ENCODE measurements at regions not wholly inside any gene's neighbourhood (a gene's known extent, or its start where the extent isn't known, plus 50 kb on each side); places are given as distances from the start of the nearest gene placed in this dataset.

DNA sequence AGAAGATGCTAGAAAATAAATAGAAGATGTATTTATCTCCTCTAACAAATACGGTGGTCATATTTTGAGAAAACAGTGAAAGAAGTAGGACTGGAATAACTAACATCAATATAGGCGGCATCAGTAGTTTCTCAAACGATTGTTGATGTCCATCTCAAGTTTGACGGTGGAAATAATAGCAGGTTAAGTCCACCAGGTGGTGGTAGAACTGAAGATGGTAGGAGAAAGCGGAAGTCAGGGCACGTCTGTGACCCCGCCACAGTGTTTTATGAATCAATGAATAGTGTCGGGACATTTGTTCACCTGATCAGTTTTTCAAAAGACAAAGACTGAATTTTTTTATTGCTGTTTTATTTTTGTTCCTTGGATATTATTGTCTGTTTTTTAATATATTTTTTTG lies 706.4 kb upstream of the SLC10A2 start:
- no peak overlapping the region for H3K27ac Mint-ChIP-seq
- no peak overlapping the region for H3K4me3 Mint-ChIP-seq
- peaks cover 8% of the 10 kb centered on the region for H3K36me3 Mint-ChIP-seq
- peaks cover 39% of the 10 kb centered on the region for H3K9me3 Mint-ChIP-seq
- peak; percentile 14 for TF ChIP-seq CTCF (IDR thresholded peaks at IDR 0.05; ENCODE audit: unreplicated experiment)
- no peaks in the 10 kb centered on the region for H3K27me3 Mint-ChIP-seq (ENCODE audit: low read depth)
- no peaks in the 10 kb centered on the region for H3K4me1 Mint-ChIP-seq
- DNase-seq (ENCODE audit: low spot score in 2 of 2, unreplicated experiment in 2 of 2) = no peak

DNA sequence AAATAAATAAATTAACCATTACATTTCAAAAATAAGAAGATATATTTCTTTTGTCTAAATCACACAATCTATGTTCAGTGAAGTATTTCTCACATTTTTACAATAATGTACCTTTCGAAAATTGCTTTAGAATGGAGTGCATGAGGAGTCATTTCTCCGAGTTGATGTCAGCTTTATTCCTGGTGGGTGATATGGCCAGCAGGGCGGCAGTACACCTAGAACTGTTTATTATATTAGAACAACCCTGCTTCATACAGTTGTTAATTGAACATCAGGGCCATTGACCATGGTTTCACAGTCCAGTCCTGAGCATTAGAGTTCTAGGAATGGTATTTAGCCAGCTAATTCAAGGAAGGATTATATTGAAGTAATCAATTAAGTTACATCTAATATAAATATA lies 696.3 kb upstream of the SLC10A2 start:
- peak; percentile 27 for TF ChIP-seq CTCF (IDR thresholded peaks at IDR 0.05; ENCODE audit: unreplicated experiment)
- peaks cover 5% of the 10 kb centered on the region for H3K4me1 Mint-ChIP-seq
- no peak overlapping the region for H3K4me3 Mint-ChIP-seq
- no peak overlapping the region for H3K27ac Mint-ChIP-seq
- H3K9me3 Mint-ChIP-seq = peaks cover 5% of the 10 kb centered on the region
- no peaks in the 10 kb centered on the region for H3K27me3 Mint-ChIP-seq (ENCODE audit: low read depth)
- no peaks in the 10 kb centered on the region for H3K36me3 Mint-ChIP-seq
- no peak for DNase-seq (ENCODE audit: low spot score in 2 of 2, unreplicated experiment in 2 of 2)

- DNase-seq (ENCODE audit: low spot score in 2 of 2, unreplicated experiment in 2 of 2) = no peak
- Mint-ChIP-seq H3K27me3 (ENCODE audit: low read depth) (no peaks in the 10 kb centered on the region), H3K9me3 (peaks cover 14% of the 10 kb centered on the region), H3K27ac (peak overlapping the region; percentile 18), H3K4me3 (no peak overlapping the region), H3K4me1 (peaks cover 7% of the 10 kb centered on the region), H3K36me3 (no peaks in the 10 kb centered on the region)
- no peak for TF ChIP-seq CTCF (IDR thresholded peaks at IDR 0.05; ENCODE audit: unreplicated experiment)
Measured at GRCh38 chr13:103759361-103759760, 693.1 kb upstream of the SLC10A2 start.

DNA sequence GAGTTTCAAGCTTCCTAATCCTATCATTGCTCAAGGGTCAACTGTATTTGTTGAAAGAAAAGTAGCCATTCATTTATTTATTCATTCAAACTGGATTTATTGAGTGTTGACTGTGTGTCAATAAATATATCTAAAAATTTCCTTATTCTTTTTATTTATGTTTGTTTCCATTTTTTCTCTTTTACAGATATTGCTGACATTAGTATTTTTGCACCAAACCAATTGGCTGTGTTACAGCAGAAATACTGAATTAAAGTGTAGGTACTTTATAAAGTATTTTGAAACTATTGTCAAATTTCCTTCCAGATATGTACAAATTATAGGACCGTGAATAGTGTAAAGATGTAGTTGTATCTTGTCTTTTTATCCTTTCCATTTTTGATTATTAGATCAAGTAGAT lies 692.0 kb upstream of the SLC10A2 start:
- H3K27me3 Mint-ChIP-seq (ENCODE audit: low read depth) = no peaks in the 10 kb centered on the region
- H3K9me3 Mint-ChIP-seq = peaks cover 14% of the 10 kb centered on the region

GRCh38 chr13:103757361-103757760 lies 691.1 kb upstream of the SLC10A2 start:
- TF ChIP-seq CTCF (IDR thresholded peaks at IDR 0.05; ENCODE audit: unreplicated experiment) = no peak
- H3K27me3 Mint-ChIP-seq (ENCODE audit: low read depth) = no peaks in the 10 kb centered on the region
- peaks cover 14% of the 10 kb centered on the region for H3K9me3 Mint-ChIP-seq

More for the DNA sequence above, 692.0 kb upstream of the SLC10A2 start:
- DNase-seq (ENCODE audit: low spot score in 2 of 2, unreplicated experiment in 2 of 2) = no peak
- H3K36me3 Mint-ChIP-seq = no peaks in the 10 kb centered on the region
- H3K27ac Mint-ChIP-seq = no peak overlapping the region
- peaks cover 10% of the 10 kb centered on the region for H3K4me1 Mint-ChIP-seq
- TF ChIP-seq CTCF (IDR thresholded peaks at IDR 0.05; ENCODE audit: unreplicated experiment) = no peak
- H3K4me3 Mint-ChIP-seq = no peak overlapping the region

DNA sequence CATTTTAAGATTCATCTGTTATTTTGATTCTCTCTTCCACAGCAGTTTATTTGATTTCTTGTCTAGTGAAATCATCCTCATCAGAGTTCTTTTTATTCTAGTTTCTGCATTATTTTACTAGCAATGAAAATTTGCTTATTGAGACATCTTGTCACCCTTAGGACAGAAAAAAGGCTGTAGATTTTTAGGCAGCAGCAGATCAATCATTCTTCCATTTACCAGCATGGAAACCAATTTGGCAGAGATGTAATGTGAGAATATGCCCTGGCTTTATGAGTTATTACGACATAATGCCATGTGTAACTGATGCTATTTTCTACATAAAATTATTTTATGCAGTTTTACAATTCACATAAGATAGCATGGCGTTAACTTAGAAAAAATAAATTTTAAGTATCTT lies 688.6 kb upstream of the SLC10A2 start:
- H3K27ac Mint-ChIP-seq = no peak overlapping the region
- H3K4me3 Mint-ChIP-seq = no peak overlapping the region
- no peak for TF ChIP-seq CTCF (IDR thresholded peaks at IDR 0.05; ENCODE audit: unreplicated experiment)
- H3K36me3 Mint-ChIP-seq = no peaks in the 10 kb centered on the region
- H3K9me3 Mint-ChIP-seq = peaks cover 10% of the 10 kb centered on the region
- no peak for DNase-seq (ENCODE audit: low spot score in 2 of 2, unreplicated experiment in 2 of 2)
- no peaks in the 10 kb centered on the region for H3K27me3 Mint-ChIP-seq (ENCODE audit: low read depth)
- H3K4me1 Mint-ChIP-seq = peaks cover 36% of the 10 kb centered on the region

More at GRCh38 chr13:103757361-103757760, 691.1 kb upstream of the SLC10A2 start:
- no peak overlapping the region for H3K27ac Mint-ChIP-seq
- no peak for DNase-seq (ENCODE audit: low spot score in 2 of 2, unreplicated experiment in 2 of 2)
- H3K4me3 Mint-ChIP-seq = no peak overlapping the region
- H3K4me1 Mint-ChIP-seq = peaks cover 18% of the 10 kb centered on the region
- H3K36me3 Mint-ChIP-seq = no peaks in the 10 kb centered on the region
